ENCODE measurements at regions not wholly inside any gene's neighbourhood (a gene's known extent, or its start where the extent isn't known, plus 50 kb on each side); places are given as distances from the start of the nearest gene placed in this dataset.

DNA sequence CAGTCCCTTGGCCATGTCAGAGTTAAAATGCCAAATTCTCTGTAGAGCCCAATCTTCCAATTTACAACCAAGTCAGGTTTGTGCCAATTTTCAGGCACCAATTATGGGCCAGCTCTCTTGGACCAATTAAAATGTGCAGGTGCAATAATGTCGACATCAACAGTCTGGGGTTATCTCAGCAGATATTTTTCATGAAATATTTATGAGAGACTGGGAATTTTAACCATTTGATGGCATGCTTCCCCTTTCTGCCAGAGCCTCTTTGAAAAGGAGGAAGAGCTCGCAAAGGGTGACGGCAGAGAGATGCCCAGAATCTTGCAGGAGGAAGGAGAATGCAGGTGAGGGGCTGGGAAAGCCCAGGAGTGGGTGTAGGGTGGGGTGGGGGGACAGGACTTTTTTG is 100.8 kb upstream of the SYT13 start:
- no peak for DNase-seq (ENCODE audit: low spot score)
- TF ChIP-seq, protein P1, sequence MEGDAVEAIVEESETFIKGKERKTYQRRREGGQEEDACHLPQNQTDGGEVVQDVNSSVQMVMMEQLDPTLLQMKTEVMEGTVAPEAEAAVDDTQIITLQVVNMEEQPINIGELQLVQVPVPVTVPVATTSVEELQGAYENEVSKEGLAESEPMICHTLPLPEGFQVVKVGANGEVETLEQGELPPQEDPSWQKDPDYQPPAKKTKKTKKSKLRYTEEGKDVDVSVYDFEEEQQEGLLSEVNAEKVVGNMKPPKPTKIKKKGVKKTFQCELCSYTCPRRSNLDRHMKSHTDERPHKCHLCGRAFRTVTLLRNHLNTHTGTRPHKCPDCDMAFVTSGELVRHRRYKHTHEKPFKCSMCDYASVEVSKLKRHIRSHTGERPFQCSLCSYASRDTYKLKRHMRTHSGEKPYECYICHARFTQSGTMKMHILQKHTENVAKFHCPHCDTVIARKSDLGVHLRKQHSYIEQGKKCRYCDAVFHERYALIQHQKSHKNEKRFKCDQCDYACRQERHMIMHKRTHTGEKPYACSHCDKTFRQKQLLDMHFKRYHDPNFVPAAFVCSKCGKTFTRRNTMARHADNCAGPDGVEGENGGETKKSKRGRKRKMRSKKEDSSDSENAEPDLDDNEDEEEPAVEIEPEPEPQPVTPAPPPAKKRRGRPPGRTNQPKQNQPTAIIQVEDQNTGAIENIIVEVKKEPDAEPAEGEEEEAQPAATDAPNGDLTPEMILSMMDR (IDR thresholded peaks at IDR 0.05; ENCODE audit: extremely low read depth, missing control alignments) = no peak

DNA sequence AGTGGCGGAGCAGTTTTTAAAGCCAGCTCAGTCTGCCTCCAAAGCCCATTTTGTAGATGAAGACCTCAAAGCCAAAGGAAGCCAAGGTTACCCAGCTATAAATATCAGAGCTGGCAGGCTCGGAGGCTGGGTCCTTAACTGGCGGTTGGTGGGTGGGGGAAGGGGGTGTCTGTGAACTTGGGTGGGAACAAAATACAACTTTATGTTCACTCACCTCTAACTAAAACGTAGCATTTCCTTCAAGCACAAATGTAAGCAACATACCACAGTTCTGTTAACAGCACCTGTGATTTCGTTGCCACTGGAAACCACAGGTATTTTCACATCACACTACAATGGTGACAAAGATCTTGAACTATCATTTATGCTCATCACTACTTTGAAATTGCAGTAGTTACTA is 99.7 kb upstream of the SYT13 start:
- no peak for DNase-seq (ENCODE audit: low spot score)
- TF ChIP-seq, protein P1 (IDR thresholded peaks at IDR 0.05; ENCODE audit: extremely low read depth, missing control alignments) = no peak

DNA sequence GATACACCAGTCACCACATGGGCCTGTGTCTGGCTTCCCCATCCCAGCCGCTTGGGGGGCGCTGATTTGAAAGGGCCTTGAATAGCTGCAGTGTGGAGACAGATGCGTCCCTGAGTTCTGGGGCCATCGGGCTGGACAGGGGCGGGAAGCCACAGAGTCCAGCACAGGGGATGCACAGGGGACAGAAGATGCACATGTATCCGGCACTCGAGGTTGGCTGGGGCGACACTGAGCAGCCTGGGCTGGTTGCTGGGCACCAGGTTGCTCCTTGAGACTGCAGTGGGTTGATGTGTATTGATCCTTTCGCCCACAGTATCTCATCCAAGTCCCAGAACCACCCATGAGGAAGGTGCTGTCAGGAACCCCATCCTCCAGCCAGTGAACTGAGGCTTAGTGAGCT is 99.3 kb upstream of the SYT13 start:
- TF ChIP-seq, protein P1 (IDR thresholded peaks at IDR 0.05; ENCODE audit: extremely low read depth, missing control alignments) = no peak

DNA sequence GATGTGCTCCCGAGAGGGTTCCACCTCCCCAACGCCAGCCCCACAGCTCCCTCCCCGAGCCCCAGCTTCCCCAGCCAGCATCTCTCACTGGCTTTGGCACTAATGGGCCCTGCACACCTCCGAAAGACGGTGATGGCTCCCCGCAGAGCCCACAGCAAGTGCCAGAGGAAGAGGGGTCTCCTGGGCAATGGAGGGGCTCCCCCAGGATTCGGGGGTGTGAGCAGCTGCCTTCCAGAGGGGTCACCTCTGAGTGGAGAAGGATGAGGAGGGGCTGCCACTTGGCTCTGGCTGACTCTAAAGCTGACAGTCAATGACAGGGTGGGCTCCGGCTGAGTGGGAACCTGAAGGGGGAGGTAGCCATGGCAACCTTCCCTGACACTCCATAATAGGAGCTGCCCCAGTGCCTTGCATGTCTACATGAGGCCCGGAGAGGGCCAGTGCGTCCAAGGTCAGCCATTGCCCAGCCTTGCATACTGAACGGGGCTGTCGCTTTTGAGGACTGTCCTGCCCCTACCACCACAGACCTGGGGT is 98.6 kb upstream of the SYT13 start:
- DNase-seq (ENCODE audit: low spot score) = no peak
- TF ChIP-seq, protein P1 (IDR thresholded peaks at IDR 0.05; ENCODE audit: extremely low read depth, missing control alignments) = no peak

More for the DNA sequence above, 99.3 kb upstream of the SYT13 start:
- DNase-seq (ENCODE audit: low spot score) = no peak

DNA sequence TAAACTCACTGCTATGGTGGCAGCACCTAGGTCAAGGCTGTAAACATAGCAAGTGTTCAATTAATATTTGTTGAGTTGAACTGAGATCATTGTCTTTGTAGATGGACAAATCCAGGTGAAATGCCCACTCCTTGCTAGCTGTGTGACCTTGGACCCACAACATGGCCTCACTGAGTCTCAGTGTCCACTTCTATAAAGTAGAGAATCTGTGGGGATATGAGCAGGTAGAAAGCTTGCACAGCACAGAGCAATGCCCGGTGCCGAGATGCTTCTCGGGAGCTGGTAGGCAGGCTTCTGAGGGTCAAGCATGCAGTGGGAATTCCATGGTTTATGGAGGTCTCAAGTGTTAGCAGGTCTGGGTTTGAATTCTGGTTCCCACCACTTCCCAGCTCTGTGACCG is 97.9 kb upstream of the SYT13 start:
- no peak for DNase-seq (ENCODE audit: low spot score)
- TF ChIP-seq, protein P1 (IDR thresholded peaks at IDR 0.05; ENCODE audit: extremely low read depth, missing control alignments) = no peak

DNA sequence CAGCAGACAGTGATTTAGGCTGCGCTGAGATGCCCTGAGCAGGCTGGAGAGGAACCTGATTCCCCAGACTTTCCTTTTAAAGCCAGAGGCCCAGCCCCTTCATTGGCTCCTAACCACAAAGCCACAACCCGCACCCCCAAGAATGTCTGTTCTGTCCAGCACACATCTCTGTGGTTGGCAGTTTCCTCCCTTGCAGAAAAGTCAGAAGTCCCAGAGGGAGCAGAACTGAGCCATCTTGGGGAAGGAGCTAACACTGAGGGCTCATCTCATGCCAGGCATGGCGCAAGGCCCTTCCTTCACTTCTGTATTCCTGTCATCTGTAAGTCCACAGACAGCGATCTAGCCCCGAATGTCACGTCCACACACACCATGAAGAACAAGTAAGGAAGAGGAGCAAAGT is 97.1 kb upstream of the SYT13 start:
- DNase-seq (ENCODE audit: low spot score) = no peak
- TF ChIP-seq, protein P1 (IDR thresholded peaks at IDR 0.05; ENCODE audit: extremely low read depth, missing control alignments) = no peak

DNA sequence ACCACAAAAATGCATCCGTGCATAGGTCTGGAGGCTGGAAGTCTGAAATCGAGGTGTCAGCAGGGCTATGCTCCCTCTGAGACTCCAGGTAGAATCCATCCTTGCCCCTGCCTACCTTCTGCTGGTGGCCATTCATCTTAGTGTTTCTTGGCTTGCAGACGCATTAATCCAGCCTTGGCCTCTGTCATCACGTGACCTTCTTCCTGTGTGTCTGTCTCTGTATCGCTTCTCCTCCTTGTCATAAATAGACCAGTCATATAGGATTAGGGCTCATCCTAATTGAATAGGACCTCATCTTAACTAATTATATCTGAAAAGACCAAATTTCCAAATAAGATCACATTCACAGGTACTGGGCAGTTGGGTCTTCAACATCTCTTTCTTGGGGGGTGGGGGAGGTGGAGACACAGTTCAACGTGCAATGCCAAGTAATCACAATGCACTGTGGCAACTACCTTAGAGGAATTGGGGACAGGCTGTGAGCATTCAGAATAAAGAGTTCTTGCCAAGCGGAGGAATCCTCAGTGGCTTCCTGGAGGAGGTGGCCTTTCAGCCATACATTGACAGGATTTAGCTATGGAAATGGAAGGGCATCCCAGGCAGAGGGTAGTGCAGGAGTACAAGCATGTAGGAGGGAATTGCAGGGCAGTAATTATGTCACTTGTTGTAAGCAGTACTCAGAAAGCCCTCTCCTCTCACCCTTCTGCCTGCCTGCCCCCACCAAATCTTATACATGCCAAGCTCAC is 96.2 kb upstream of the SYT13 start:
- DNase-seq (ENCODE audit: low spot score) = no peak
- TF ChIP-seq, protein P1 (IDR thresholded peaks at IDR 0.05; ENCODE audit: extremely low read depth, missing control alignments) = no peak

Data from GM20000 (cell line).